K562 (cell line): ENCODE measurements at regions not wholly inside any gene's neighbourhood (a gene's known extent, or its start where the extent isn't known, plus 50 kb on each side); places are given as distances from the start of the nearest gene placed in this dataset.

ENCODE experiments used
- ELF1 ChIP-seq: fragments of 200-800 bp; sonication (Bioruptor generic); IDR thresholded peaks from 2 replicates; pipeline ENCODE4 v1.6.1; 2016; ENCODE audit warnings: missing genetic modification characterization, missing compliant biosample characterization
- MAFF ChIP-seq: IDR thresholded peaks from 2 replicates; pipeline ENCODE4 v1.6.1; 2012; ENCODE audit warnings: low read length, improper control_type of control experiment
- NKRF ChIP-seq: fragments of 450-650 bp; IDR thresholded peaks from 2 replicates; pipeline ENCODE4 v1.6.1; 2016; ENCODE audit warnings: borderline replicate concordance
- POLR2A ChIP-seq: fragments of 450-650 bp; conservative IDR thresholded peaks from 2 replicates; pipeline ENCODE4 v1.6.1; 2016
- TF ChIP-seq, protein P1 (sequence below): IDR thresholded peaks from 2 replicates; pipeline ENCODE4 v1.6.1; 2014; ENCODE audit warnings: antibody characterized with exemption

DNA sequence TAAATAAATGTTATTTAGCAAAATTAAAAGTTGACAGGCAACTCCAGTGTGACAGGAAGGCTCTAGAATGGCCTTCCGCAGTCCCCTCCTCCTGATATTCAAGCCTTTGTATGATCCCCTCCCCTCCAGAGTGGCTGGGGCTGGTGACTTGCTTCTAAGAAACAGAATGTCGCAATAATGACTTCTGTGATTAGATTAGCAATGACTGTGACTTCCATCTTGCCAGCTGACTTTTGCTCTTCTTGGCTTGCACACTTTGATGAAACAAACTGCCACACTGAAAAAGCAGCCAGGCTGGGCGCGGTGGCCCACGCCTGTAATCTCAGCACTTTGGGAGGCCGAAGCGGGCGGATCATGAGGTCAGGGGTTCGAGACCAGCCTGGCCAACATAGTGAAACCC lies 106.5 kb upstream of the LARP1 start:
- TF ChIP-seq MAFF (peak; percentile 31; the same call in 1 of the 2 replicates), NKRF (peak; percentile 25; the same call in 1 of the 2 replicates), ELF1 (tag) (no peak), POLR2A (no peak)
- TF ChIP-seq, protein P1, sequence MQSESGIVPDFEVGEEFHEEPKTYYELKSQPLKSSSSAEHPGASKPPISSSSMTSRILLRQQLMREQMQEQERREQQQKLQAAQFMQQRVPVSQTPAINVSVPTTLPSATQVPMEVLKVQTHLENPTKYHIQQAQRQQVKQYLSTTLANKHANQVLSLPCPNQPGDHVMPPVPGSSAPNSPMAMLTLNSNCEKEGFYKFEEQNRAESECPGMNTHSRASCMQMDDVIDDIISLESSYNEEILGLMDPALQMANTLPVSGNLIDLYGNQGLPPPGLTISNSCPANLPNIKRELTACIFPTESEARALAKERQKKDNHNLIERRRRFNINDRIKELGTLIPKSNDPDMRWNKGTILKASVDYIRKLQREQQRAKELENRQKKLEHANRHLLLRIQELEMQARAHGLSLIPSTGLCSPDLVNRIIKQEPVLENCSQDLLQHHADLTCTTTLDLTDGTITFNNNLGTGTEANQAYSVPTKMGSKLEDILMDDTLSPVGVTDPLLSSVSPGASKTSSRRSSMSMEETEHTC = no peak
